ENCODE measurements at regions not wholly inside any gene's neighbourhood (a gene's known extent, or its start where the extent isn't known, plus 50 kb on each side); places are given as distances from the start of the nearest gene placed in this dataset.

GRCh38 chr12:88642675-88643431, 62.6 kb upstream of the KITLG start:
- DNase-seq (ENCODE audit: low read depth, low spot score) = no peak

- no peak for DNase-seq (ENCODE audit: low read depth, low spot score)
Observed at GRCh38 chr12:88638966-88639760, 58.9 kb upstream of the KITLG start.

GRCh38 chr12:88638388-88638787, 58.1 kb upstream of the KITLG start:
- DNase-seq (ENCODE audit: low read depth, low spot score) = no peak

- no peak for DNase-seq (ENCODE audit: low read depth, low spot score)
Observed at GRCh38 chr12:88634008-88634407, 53.7 kb upstream of the KITLG start.

GRCh38 chr12:88633312-88633711, 53.0 kb upstream of the KITLG start:
- no peak for DNase-seq (ENCODE audit: low read depth, low spot score)

GRCh38 chr12:88630561-88630960, 50.3 kb upstream of the KITLG start:
- DNase-seq (ENCODE audit: low read depth, low spot score) = no peak

Data from activated CD4-positive, CD25-positive, alpha-beta regulatory T cell treated with anti-CD3 and anti-CD28 coated beads, Interleukin-2, amount 50 U/mL, for 16 hours (primary cell).